ENCODE measurements at regions not wholly inside any gene's neighbourhood (a gene's known extent, or its start where the extent isn't known, plus 50 kb on each side); places are given as distances from the start of the nearest gene placed in this dataset.

GRCh38 chr15:70294731-70295305, 197.1 kb upstream of the TLE3 start:
- TF ChIP-seq CTCF (IDR thresholded peaks at IDR 0.05): no peak
- DNase-seq (ENCODE audit: low spot score): no peak
- Histone ChIP-seq H3K27ac (no peak overlapping the region), H3K4me3 (no peak overlapping the region)

- TF ChIP-seq CTCF (IDR thresholded peaks at IDR 0.05): no peak
Observed at GRCh38 chr15:70293591-70294470, 196.1 kb upstream of the TLE3 start.

GRCh38 chr15:70293138-70293537, 195.4 kb upstream of the TLE3 start:
- TF ChIP-seq CTCF (IDR thresholded peaks at IDR 0.05): no peak
- DNase-seq (ENCODE audit: low spot score): no peak
- H3K27ac ChIP-seq: no peak overlapping the region
- H3K4me3 ChIP-seq: no peak overlapping the region

More at GRCh38 chr15:70293591-70294470, 196.1 kb upstream of the TLE3 start:
- H3K27ac ChIP-seq: no peak overlapping the region
- H3K4me3 ChIP-seq: no peak overlapping the region
- no peak for DNase-seq (ENCODE audit: low spot score)

- Histone ChIP-seq H3K27ac (no peak overlapping the region), H3K4me3 (no peak overlapping the region)
- DNase-seq (ENCODE audit: low spot score): no peak
- no peak for TF ChIP-seq CTCF (IDR thresholded peaks at IDR 0.05)
Observed at GRCh38 chr15:70292076-70292760, 194.5 kb upstream of the TLE3 start.

GRCh38 chr15:70291305-70292075, 193.8 kb upstream of the TLE3 start:
- DNase-seq (ENCODE audit: low spot score): no peak
- TF ChIP-seq CTCF (IDR thresholded peaks at IDR 0.05): no peak
- no peak overlapping the region for H3K27ac ChIP-seq
- no peak overlapping the region for H3K4me3 ChIP-seq

- DNase-seq (ENCODE audit: low spot score): no peak
- H3K27ac ChIP-seq: no peak overlapping the region
- no peak for TF ChIP-seq CTCF (IDR thresholded peaks at IDR 0.05)
- H3K4me3 ChIP-seq: no peak overlapping the region
Observed at GRCh38 chr15:70290708-70291107, 193.0 kb upstream of the TLE3 start.

Measured in coronary artery (tissue), 2 donors.